Upper lobe of right lung (tissue), 1 donor: ENCODE measurements at regions not wholly inside any gene's neighbourhood (a gene's known extent, or its start where the extent isn't known, plus 50 kb on each side); places are given as distances from the start of the nearest gene placed in this dataset.

Source experiments
- ATAC-seq: fragments of 200-7000 bp; cut with Tn5 transposase; one replicate; pipeline ENCODE4 v1.9.1; 2020; ENCODE audit warnings: mild to moderate bottlenecking, moderate library complexity
- DNase-seq: peaks from one replicate; pipeline ENCODE4 v3.0.0-alpha.2; 2020
- H3K27ac ChIP-seq: fragments of 200-600 bp; one replicate; pipeline ENCODE4 v1.8.0; 2022
- H3K27me3 ChIP-seq: fragments of 200-600 bp; one replicate; pipeline ENCODE4 v1.8.0; 2022; ENCODE audit warnings: mild to moderate bottlenecking
- H3K36me3 ChIP-seq: fragments of 200-600 bp; one replicate; pipeline ENCODE4 v1.8.0; 2022
- H3K4me1 ChIP-seq: fragments of 200-600 bp; one replicate; pipeline ENCODE4 v1.8.0; 2022
- H3K4me3 ChIP-seq: fragments of 200-600 bp; one replicate; pipeline ENCODE4 v1.8.0; 2022; ENCODE audit warnings: mild to moderate bottlenecking
- H3K9me3 ChIP-seq: fragments of 200-600 bp; one replicate; pipeline ENCODE4 v1.8.0; 2022
- CTCF ChIP-seq: fragments of 200-600 bp; IDR thresholded peaks from one replicate; pipeline ENCODE4 v1.8.0; 2022; ENCODE audit warnings: antibody characterized with exemption
- intact Hi-C: fragments of 100-400 bp; cut with DNase I; formaldehyde crosslinking; loops from one replicate; pipeline ENCODE4 v1.11.0; 2022
- donor health status: DM: no; HTN: yes; CAD: no; lungs with severe emphysema.

GRCh38 chr9:84609779-84610178, 59.8 kb upstream of the NTRK2 start:
- DNase-seq (no peak), ATAC-seq (no peak)
- Histone ChIP-seq H3K4me1 (no peaks in the 10 kb centered on the region), H3K27me3 (no peaks in the 10 kb centered on the region), H3K27ac (no peak overlapping the region), H3K4me3 (no peak overlapping the region), H3K36me3 (no peaks in the 10 kb centered on the region), H3K9me3 (no peaks in the 10 kb centered on the region)
- TF ChIP-seq CTCF: no peak
- intact Hi-C loops: no loop called here

- DNase-seq: no peak
- Histone ChIP-seq H3K4me1 (no peaks in the 10 kb centered on the region), H3K9me3 (no peaks in the 10 kb centered on the region), H3K27ac (no peak overlapping the region), H3K36me3 (no peaks in the 10 kb centered on the region), H3K4me3 (no peak overlapping the region), H3K27me3 (no peaks in the 10 kb centered on the region)
- no peak for TF ChIP-seq CTCF
- intact Hi-C loops: no loop called here
- no peak for ATAC-seq
Observed at GRCh38 chr9:84613431-84613830, 56.1 kb upstream of the NTRK2 start.

GRCh38 chr9:84615544-84615943, 54.0 kb upstream of the NTRK2 start:
- ATAC-seq: no peak
- no peak for TF ChIP-seq CTCF
- no peak overlapping the region for H3K4me3 ChIP-seq
- H3K27ac ChIP-seq: no peak overlapping the region
- H3K27me3 ChIP-seq: no peaks in the 10 kb centered on the region
- intact Hi-C loops: no loop called here
- H3K4me1 ChIP-seq: no peaks in the 10 kb centered on the region
- no peaks in the 10 kb centered on the region for H3K36me3 ChIP-seq
- DNase-seq: no peak
- H3K9me3 ChIP-seq: no peaks in the 10 kb centered on the region

GRCh38 chr9:84617411-84618029, 52.0 kb upstream of the NTRK2 start:
- no peak overlapping the region for H3K4me3 ChIP-seq
- no peaks in the 10 kb centered on the region for H3K27me3 ChIP-seq
- ATAC-seq (no peak), DNase-seq (no peak)
- H3K9me3 ChIP-seq: no peaks in the 10 kb centered on the region
- no peaks in the 10 kb centered on the region for H3K36me3 ChIP-seq
- H3K4me1 ChIP-seq: no peaks in the 10 kb centered on the region
- H3K27ac ChIP-seq: no peak overlapping the region
- no peak for TF ChIP-seq CTCF
- intact Hi-C loops: no loop called here
